ENCODE measurements at regions not wholly inside any gene's neighbourhood (a gene's known extent, or its start where the extent isn't known, plus 50 kb on each side); places are given as distances from the start of the nearest gene placed in this dataset.

DNA sequence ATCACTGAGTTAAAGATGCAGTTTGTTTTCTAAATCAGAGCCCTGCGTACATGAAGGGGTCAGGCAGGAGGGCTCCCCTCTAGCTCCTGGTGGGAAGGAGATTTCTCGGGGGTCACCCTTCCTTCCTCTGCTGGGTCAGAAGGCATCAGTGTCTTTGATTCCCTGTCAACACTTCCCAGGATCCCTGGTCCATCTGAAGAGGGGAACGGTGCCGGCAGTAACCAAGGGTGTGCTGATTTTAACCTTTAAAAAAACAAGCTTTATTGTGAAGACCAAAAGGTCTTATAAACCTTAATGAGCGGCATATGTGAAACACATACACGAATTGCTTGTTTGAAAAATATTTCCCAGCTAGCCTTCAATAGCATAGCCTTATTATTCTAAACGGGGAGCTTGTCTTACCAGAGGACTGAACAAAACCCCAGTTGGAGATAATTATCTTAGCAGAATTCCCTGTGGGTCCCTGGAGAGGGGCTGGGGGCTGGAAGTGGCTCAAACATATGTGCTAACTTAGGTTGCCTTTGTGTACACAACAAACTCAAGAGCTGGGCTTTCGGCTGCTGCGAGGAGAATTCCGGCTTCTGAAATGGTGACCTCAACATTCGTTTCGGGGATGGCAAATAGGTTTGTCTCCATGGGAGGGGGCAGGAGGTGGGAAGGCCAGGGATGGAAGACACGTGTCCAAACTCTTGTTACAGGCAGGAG lies 114.9 kb upstream of the MYCN start:
- TF ChIP-seq, protein P1, sequence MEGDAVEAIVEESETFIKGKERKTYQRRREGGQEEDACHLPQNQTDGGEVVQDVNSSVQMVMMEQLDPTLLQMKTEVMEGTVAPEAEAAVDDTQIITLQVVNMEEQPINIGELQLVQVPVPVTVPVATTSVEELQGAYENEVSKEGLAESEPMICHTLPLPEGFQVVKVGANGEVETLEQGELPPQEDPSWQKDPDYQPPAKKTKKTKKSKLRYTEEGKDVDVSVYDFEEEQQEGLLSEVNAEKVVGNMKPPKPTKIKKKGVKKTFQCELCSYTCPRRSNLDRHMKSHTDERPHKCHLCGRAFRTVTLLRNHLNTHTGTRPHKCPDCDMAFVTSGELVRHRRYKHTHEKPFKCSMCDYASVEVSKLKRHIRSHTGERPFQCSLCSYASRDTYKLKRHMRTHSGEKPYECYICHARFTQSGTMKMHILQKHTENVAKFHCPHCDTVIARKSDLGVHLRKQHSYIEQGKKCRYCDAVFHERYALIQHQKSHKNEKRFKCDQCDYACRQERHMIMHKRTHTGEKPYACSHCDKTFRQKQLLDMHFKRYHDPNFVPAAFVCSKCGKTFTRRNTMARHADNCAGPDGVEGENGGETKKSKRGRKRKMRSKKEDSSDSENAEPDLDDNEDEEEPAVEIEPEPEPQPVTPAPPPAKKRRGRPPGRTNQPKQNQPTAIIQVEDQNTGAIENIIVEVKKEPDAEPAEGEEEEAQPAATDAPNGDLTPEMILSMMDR (IDR thresholded peaks at IDR 0.05; ENCODE audit: low read length): no peak
- TF ChIP-seq EZH2 (optimal IDR thresholded peaks at IDR 0.05; ENCODE audit: low read depth, low read length): no peak
- no peak for TF ChIP-seq EZH2phosphoT487 (IDR thresholded peaks at IDR 0.05; ENCODE audit: low read length)
